ENCODE measurements at regions not wholly inside any gene's neighbourhood (a gene's known extent, or its start where the extent isn't known, plus 50 kb on each side); places are given as distances from the start of the nearest gene placed in this dataset.

- no peak for DNase-seq (ENCODE audit: low read depth)
- TF ChIP-seq MYC (IDR thresholded peaks at IDR 0.05; ENCODE audit: low read depth, low read length): no peak
- no peak for TF ChIP-seq MAX (IDR thresholded peaks at IDR 0.05; ENCODE audit: low read depth, low read length)
- no peak for TF ChIP-seq CTCF (IDR thresholded peaks at IDR 0.05; ENCODE audit: low read depth, low read length)
- no peak for TF ChIP-seq POLR2A (IDR thresholded peaks at IDR 0.05; ENCODE audit: extremely low read depth, insufficient read length)
- no peak overlapping the region for H3K4me3 ChIP-seq (ENCODE audit: low read depth, low read length)
These were observed 217.5 kb upstream of the TAS2R1 start for GRCh38 chr5:9847631-9848030.

DNA sequence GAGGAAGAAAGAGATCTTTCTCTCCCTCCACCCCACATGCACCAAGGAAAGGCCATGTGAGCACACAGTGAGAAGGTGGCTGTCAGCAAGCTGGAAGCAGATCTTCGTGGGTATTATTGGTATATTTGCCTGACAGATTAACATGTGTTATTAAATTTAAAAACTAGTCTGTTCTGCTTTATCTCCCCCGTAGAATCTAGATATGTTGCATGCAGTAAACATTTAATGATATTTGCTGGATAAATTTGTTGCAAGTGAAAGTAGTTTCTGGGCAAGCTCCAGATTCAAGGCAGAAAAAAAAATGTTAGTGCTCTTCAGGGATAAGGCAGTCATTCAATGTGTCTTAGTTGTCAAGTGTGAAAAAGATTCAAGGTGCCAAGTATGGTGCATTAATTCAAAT lies 215.0 kb upstream of the TAS2R1 start:
- no peak for DNase-seq (ENCODE audit: low read depth)
- TF ChIP-seq POLR2A (IDR thresholded peaks at IDR 0.05; ENCODE audit: extremely low read depth, insufficient read length): no peak
- no peak for TF ChIP-seq MYC (IDR thresholded peaks at IDR 0.05; ENCODE audit: low read depth, low read length)
- TF ChIP-seq CTCF (IDR thresholded peaks at IDR 0.05; ENCODE audit: low read depth, low read length): no peak
- TF ChIP-seq MAX (IDR thresholded peaks at IDR 0.05; ENCODE audit: low read depth, low read length): no peak

DNA sequence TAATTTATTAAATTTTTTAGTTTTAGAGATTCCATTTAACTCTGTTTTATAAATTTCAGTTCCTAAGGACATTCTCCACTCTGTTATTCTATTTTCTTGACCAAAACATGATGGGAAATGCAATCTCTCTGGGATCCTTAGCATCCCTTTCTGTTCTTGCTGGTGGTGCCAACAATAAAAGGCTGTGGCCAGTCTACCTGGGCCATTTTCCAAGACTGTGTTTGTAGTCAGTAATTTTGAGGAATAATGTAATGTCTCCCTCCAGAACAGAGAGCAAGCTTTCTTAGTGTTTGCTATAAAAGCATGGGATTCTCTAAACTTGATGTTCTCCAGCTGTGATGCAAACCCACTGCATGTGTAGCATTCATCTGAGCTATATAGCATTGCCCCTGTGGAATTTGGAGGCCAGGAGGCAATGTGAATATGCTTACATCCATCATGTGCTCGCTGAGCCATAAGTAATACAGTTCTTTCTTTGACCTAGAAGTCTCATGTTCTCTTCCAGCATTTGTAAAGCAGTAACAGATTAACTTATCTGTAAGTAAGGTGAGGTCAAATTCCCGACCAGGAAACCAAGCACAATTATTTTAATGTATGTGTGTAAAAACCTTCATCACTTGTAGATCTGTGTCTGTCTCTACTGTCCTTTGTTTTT lies 211.5 kb upstream of the TAS2R1 start:
- no peak overlapping the region for H3K4me3 ChIP-seq (ENCODE audit: low read depth, low read length)
- no peak for DNase-seq (ENCODE audit: low read depth)
- TF ChIP-seq MAX (IDR thresholded peaks at IDR 0.05; ENCODE audit: low read depth, low read length): no peak
- no peak for TF ChIP-seq CTCF (IDR thresholded peaks at IDR 0.05; ENCODE audit: low read depth, low read length)
- no peak for TF ChIP-seq POLR2A (IDR thresholded peaks at IDR 0.05; ENCODE audit: extremely low read depth, insufficient read length)
- TF ChIP-seq MYC (IDR thresholded peaks at IDR 0.05; ENCODE audit: low read depth, low read length): no peak

More for the DNA sequence above, 215.0 kb upstream of the TAS2R1 start:
- no peak overlapping the region for H3K4me3 ChIP-seq (ENCODE audit: low read depth, low read length)

DNA sequence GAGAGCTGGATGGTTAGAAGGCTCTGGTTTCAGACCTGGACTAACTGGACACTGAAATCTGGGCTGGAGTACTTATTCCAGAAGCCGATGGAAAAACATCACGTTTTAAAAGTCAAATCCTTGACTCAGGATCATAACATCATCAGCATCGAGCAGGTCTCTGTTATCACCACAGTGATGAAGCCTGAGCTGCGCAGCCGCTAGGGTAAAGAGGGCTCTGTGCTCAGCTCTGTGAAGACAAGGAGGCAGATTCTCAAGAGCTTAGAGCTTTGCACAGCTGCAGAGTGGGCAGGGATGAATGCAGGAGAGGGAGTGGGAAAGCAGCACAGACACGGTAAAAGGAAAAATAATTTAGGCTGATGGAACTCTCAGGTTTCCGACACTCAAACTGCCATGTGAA lies 208.8 kb upstream of the TAS2R1 start:
- TF ChIP-seq CTCF (IDR thresholded peaks at IDR 0.05; ENCODE audit: low read depth, low read length) (no peak), POLR2A (IDR thresholded peaks at IDR 0.05; ENCODE audit: extremely low read depth, insufficient read length) (no peak), MYC (IDR thresholded peaks at IDR 0.05; ENCODE audit: low read depth, low read length) (no peak), MAX (IDR thresholded peaks at IDR 0.05; ENCODE audit: low read depth, low read length) (no peak)
- no peak overlapping the region for H3K4me3 ChIP-seq (ENCODE audit: low read depth, low read length)
- DNase-seq (ENCODE audit: low read depth): no peak

DNA sequence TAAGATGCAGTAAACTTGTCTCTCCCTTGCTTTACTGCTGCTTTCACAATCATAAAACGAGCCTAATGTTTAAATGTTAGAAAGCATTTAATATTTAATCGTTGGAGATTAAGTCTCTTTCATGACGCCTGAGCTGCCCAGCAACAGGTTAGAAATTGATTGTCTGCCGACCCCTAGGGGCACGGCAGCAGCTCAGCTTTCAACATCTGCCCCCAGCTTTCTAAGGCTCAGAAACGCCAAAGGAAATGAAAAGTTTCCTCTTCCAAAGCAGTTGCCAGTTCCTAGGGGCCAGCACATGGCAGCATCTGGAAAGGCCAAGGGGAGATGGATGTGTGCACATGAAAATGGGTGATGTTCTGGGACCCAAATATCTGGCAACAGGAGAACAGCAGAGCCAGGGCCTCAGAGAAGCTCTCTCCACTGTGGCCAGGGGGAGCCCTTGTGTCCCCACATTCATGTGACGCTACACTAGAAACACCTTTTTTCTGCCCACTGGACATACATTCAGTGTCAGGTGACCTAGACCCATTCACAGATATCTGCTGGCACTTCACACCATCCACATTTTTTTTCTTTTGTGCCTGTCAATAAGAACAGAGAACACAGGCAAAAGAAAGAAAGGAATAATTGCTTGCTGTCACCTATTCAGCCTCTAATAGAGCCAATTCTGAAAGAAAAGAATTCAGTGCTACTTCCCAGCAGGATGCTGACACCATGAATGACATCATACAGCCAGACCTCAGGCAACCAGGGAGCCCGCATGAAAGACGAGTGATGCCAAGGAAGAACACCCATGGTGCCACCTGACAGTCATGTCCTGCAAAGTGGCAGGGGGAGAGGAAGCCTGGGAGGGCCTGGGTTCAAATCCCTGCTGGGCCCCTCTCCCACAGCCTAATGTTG lies 205.0 kb upstream of the TAS2R1 start:
- no peak for DNase-seq (ENCODE audit: low read depth)
- TF ChIP-seq MAX (IDR thresholded peaks at IDR 0.05; ENCODE audit: low read depth, low read length) (no peak), CTCF (IDR thresholded peaks at IDR 0.05; ENCODE audit: low read depth, low read length) (no peak), POLR2A (IDR thresholded peaks at IDR 0.05; ENCODE audit: extremely low read depth, insufficient read length) (no peak), MYC (IDR thresholded peaks at IDR 0.05; ENCODE audit: low read depth, low read length) (no peak)
- H3K4me3 ChIP-seq (ENCODE audit: low read depth, low read length): no peak overlapping the region

All from NB4 (cell line).